Stomach (tissue), 8 donors: ENCODE measurements at regions not wholly inside any gene's neighbourhood (a gene's known extent, or its start where the extent isn't known, plus 50 kb on each side); places are given as distances from the start of the nearest gene placed in this dataset.

Experiments
- DNase-seq, 2 donors: peaks; one replicate each; pipeline versions ENCODE4 v3.0.0 to v3.0.0-alpha.2; 2013 to 2019
- H3K27ac ChIP-seq, 5 donors: fragments of 200-600 bp in 4 of 5; sonication (generic) in 4 of 5; one replicate each; pipeline ENCODE4 v1.5.1; 2013 to 2019; ENCODE audit warnings: mild to moderate bottlenecking in 1 of 5, moderate library complexity in 1 of 5
- H3K27me3 ChIP-seq, 3 donors: fragments of 200-600 bp; sonication (generic); one replicate each; pipeline ENCODE4 v1.5.1; 2017 to 2019; ENCODE audit warnings: mixed run types in 1 of 3
- H3K36me3 ChIP-seq, 4 donors: fragments of 200-600 bp; sonication (generic); 1 replicate in 3 of 4; 2 replicates in 1 of 4; pipeline ENCODE4 v1.5.1; 2016 to 2019
- H3K4me1 ChIP-seq, 4 donors: fragments of 200-600 bp; sonication (generic); one replicate each; pipeline ENCODE4 v1.5.1; 2016 to 2019
- H3K4me3 ChIP-seq, 4 donors: fragments of 200-600 bp; sonication (generic) in 3 of 4; one replicate each; pipeline ENCODE4 v1.5.1; 2016 to 2019; ENCODE audit warnings: mild to moderate bottlenecking in 1 of 4
- H3K9me3 ChIP-seq, 4 donors: fragments of 200-600 bp; sonication (generic); one replicate each; pipeline ENCODE4 v1.5.1; 2016 to 2019
- EP300 ChIP-seq: sonication (generic); formaldehyde crosslinking; IDR thresholded peaks from one replicate; pipeline ENCODE4 v1.6.1; 2017; ENCODE audit warnings: antibody characterized with exemption
- POLR2A ChIP-seq, 4 donors: fragments of 450-650 bp; IDR thresholded peaks; one replicate each; pipeline ENCODE4 v1.6.1; 2016; ENCODE audit warnings: antibody characterized with exemption in 4 of 4, control low read depth in 2 of 4, mild to moderate bottlenecking in 1 of 4, moderate library complexity in 1 of 4
- POLR2AphosphoS5 ChIP-seq, 3 donors: sonication (generic); formaldehyde crosslinking; IDR thresholded peaks; one replicate each; pipeline ENCODE4 v1.6.1; 2016; ENCODE audit warnings: antibody characterized with exemption in 3 of 3
- WGBS, 5 donors: extraction: QIAGEN DNeasy Blood & Tissue Kit in 3 of 5; methylation state at CpG; one replicate each; pipeline versions ENCODE4 v1.1.5 to v1.1.7; 2013 to 2018; 5-methylcytosine and 5-hydroxymethylcytosine counted together
- intact Hi-C: fragments of 100-400 bp; cut with DNase I; formaldehyde crosslinking; loops from one replicate; pipeline ENCODE4 v1.15.1; 2023; ENCODE audit warnings: low total_unique reads
- TF ChIP-seq, protein P1 (sequence below), 7 experiments: fragments of 450-650 bp in 4 of 7; fragments of 200-600 bp in 3 of 7; sonication (generic) in 3 of 7; IDR thresholded peaks; one replicate each; pipeline ENCODE4 v1.5.1; 2016 to 2019; ENCODE audit warnings: antibody characterized with exemption in 7 of 7, control low read depth in 2 of 7, mild to moderate bottlenecking in 1 of 7
- donor health status: healthy with polysubstance abuse.
- donor health status: Bipolar disorder and iron deficiency.
- donor health status: healthy.

DNA sequence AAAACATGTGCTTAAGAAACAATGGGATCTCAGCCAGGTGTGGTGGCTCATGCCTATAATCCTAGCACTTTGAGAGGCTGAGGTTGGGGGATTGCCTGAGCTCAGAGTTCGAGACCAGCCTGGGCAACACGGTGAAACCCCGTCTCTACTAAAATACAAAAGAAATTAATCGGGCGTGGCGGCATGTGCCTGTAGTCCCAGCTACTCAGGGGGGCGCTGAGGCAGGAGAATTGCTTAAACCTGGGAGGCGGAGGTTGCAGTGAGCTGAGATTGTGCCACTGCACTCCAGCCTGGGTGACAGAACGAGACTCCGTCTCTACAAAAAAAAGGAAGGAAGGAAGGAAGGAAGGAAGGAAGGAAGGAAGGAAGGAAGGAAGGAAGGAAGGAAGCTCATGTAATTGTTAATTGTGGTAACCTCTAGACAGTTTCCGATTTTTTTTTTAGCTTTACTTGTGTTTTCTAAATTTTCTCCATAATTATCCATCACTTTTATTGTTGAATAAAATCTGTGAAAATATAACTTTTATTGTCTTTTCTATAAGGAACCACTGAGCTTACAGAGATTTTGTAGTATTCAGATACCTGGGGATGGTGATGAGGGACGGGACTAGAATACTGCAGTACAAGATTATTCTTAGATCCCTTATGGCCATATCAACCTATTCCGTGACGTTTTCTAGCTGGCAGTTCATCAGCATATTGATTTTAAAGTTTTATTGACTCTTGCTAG is 506.9 kb downstream of the NR2F2 start:
- H3K27ac ChIP-seq = no peak overlapping the region
- no peaks in the 10 kb centered on the region for H3K36me3 ChIP-seq
- TF ChIP-seq POLR2AphosphoS5 (IDR thresholded peaks at IDR 0.05) (no peak), EP300 (no peak), POLR2A (IDR thresholded peaks at IDR 0.05) (no peak)
- TF ChIP-seq, protein P1, sequence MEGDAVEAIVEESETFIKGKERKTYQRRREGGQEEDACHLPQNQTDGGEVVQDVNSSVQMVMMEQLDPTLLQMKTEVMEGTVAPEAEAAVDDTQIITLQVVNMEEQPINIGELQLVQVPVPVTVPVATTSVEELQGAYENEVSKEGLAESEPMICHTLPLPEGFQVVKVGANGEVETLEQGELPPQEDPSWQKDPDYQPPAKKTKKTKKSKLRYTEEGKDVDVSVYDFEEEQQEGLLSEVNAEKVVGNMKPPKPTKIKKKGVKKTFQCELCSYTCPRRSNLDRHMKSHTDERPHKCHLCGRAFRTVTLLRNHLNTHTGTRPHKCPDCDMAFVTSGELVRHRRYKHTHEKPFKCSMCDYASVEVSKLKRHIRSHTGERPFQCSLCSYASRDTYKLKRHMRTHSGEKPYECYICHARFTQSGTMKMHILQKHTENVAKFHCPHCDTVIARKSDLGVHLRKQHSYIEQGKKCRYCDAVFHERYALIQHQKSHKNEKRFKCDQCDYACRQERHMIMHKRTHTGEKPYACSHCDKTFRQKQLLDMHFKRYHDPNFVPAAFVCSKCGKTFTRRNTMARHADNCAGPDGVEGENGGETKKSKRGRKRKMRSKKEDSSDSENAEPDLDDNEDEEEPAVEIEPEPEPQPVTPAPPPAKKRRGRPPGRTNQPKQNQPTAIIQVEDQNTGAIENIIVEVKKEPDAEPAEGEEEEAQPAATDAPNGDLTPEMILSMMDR (IDR thresholded peaks at IDR 0.05) = no peak
- H3K9me3 ChIP-seq = peaks cover 0 to 14% (median 10%) of the 10 kb centered on the region in 4 donors
- 80 to 85% (median 81%) methylated on average over 14 of the region's 14 CpGs for WGBS, 5 donors
- intact Hi-C loops = loop anchor here (10.0 kb wide), 1 partner anchor 63 kb away; no protein-coding TSS in a partner anchor
- no peaks in the 10 kb centered on the region for H3K27me3 ChIP-seq
- no peak overlapping the region for H3K4me3 ChIP-seq
- no peaks in the 10 kb centered on the region for H3K4me1 ChIP-seq
- DNase-seq = no peak

DNA sequence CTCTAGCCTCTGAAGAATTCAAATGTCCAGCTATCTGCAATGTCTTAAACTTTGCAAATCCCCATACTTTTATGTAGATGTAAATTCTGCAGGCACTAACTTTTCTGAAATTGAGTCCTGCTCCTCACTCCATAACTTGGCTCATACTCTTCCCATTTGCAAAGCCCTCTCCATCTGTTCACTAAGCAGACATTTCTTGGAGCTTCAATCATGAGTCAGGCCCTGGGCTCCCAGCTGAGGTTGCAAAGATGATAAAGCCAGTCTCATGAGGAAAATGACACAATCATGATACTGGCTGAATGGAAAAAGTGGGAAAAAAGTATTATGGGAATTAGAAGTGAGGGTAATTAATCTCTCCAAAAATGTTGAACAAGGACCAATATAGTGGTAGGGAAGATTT is 507.6 kb downstream of the NR2F2 start:
- H3K36me3 ChIP-seq = no peaks in the 10 kb centered on the region
- DNase-seq = no peak
- H3K27me3 ChIP-seq = no peaks in the 10 kb centered on the region
- TF ChIP-seq, protein P1 (IDR thresholded peaks at IDR 0.05) = no peak
- no peak for TF ChIP-seq POLR2A (IDR thresholded peaks at IDR 0.05)
- TF ChIP-seq EP300 = no peak
- no peak for TF ChIP-seq POLR2AphosphoS5 (IDR thresholded peaks at IDR 0.05)
- no peaks in the 10 kb centered on the region for H3K4me1 ChIP-seq
- intact Hi-C loops = loop anchor here (10.0 kb wide), 1 partner anchor 63 kb away; no protein-coding TSS in a partner anchor
- H3K27ac ChIP-seq = no peak overlapping the region
- no peak overlapping the region for H3K4me3 ChIP-seq
- peaks cover 0 to 16% (median 10%) of the 10 kb centered on the region in 4 donors for H3K9me3 ChIP-seq

DNA sequence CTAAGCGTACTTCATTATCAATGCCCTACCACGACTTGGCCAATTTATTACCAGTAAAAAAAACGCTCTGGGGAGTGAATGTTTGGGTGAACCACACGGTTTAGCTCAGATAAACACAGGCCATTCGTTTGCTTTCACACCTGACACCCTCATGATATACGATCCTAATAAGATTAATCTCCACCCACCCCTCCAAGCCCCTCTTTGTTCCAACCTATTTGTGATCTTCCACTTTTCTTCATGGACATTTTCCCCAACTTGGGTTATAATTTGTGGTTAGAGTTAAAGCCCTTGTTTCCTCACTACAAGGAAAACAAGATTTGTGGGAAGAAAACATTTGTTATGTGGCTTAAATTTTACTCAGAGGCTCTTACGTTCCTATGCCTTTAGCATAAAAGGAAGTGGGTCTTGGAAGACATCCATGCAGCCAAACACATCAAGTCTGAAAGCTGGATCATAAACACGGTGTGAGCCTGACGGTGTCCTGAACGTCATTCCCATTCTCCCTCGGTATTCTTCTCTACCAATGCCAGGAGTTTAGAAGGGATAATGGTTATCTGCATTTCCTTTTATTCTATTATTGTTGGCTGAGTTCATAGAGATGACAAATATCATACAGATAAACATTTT is 518.9 kb downstream of the NR2F2 start:
- H3K27me3 ChIP-seq = no peaks in the 10 kb centered on the region
- H3K36me3 ChIP-seq = no peaks in the 10 kb centered on the region
- WGBS, 5 donors = 26 to 34% (median 27%) methylated on average over 11 of the region's 11 CpGs
- TF ChIP-seq POLR2AphosphoS5 (IDR thresholded peaks at IDR 0.05) (peak in 1 of 3 donors; percentile 10), POLR2A (IDR thresholded peaks at IDR 0.05) (no peak)
- TF ChIP-seq, protein P1 (IDR thresholded peaks at IDR 0.05) = no peak
- intact Hi-C loops = no loop called here
- no peaks in the 10 kb centered on the region for H3K9me3 ChIP-seq
- peak in 1 of 2 donors; percentile 68 for DNase-seq
- H3K4me1 ChIP-seq = no peaks in the 10 kb centered on the region
- H3K4me3 ChIP-seq = no peak overlapping the region
- peak overlapping the region in 1 of 5 donors; percentile 55 for H3K27ac ChIP-seq

DNA sequence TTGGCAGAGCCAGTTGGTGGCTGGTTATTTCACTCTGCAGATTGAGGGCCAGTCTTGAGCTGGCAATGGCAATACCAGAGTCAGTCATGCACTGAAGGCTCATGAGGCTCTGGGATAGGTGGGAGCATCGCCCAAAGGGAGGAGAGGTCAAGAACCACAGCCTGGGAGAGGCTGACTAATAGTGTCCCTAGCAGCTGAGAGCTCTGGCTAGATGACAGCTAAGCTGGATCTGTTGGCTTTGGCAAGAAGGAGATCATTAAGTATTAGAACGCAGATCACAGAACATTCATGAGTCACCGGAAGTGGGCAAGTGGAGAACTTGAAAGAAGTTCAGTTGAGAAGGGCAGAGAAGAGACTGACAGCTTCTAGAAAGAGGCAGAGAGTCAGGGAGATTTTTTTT is 521.1 kb downstream of the NR2F2 start:
- intact Hi-C loops = no loop called here
- Histone ChIP-seq H3K27ac (no peak overlapping the region), H3K36me3 (no peaks in the 10 kb centered on the region), H3K4me1 (no peaks in the 10 kb centered on the region), H3K9me3 (no peaks in the 10 kb centered on the region), H3K4me3 (no peak overlapping the region), H3K27me3 (no peaks in the 10 kb centered on the region)
- no peak for DNase-seq
- WGBS, 5 donors = 49 to 67% (median 58%) methylated on average over 3 of the region's 3 CpGs
- TF ChIP-seq POLR2AphosphoS5 (IDR thresholded peaks at IDR 0.05) (no peak), POLR2A (IDR thresholded peaks at IDR 0.05) (no peak)

DNA sequence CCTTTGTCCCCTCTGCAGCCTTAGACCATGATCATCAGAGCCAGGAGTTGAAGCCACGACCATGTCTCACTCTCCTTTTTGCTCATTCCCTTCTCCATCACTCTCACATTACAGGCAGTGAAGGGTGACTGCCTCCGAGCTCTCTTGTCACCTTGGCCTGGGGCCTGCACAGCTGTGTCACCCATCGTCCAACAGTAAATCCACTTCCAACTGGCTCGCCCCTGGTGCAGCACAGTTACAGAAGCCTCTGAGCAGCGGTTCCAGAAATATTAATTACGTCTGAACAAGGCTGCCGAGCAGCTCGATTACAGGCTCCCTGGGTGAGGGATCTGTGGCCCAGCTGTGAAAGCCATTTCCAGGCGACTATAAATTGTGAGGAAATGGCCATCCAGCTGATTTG is 528.2 kb downstream of the NR2F2 start:
- no peaks in the 10 kb centered on the region for H3K9me3 ChIP-seq
- no peaks in the 10 kb centered on the region for H3K36me3 ChIP-seq
- H3K27me3 ChIP-seq = no peaks in the 10 kb centered on the region
- TF ChIP-seq POLR2AphosphoS5 (IDR thresholded peaks at IDR 0.05) (no peak), EP300 (no peak), POLR2A (IDR thresholded peaks at IDR 0.05) (no peak)
- TF ChIP-seq, protein P1 (IDR thresholded peaks at IDR 0.05) = no peak
- intact Hi-C loops = no loop called here
- H3K4me1 ChIP-seq = peaks cover 0 to 5% (median 0%) of the 10 kb centered on the region in 4 donors
- 79 to 88% (median 83%) methylated on average over 9 of the region's 9 CpGs for WGBS, 5 donors
- H3K27ac ChIP-seq = no peak overlapping the region
- H3K4me3 ChIP-seq = no peak overlapping the region
- no peak for DNase-seq
